Prostate gland (tissue), 2 donors: ENCODE measurements at regions not wholly inside any gene's neighbourhood (a gene's known extent, or its start where the extent isn't known, plus 50 kb on each side); places are given as distances from the start of the nearest gene placed in this dataset.

Experiments
- CTCF ChIP-seq, 4 experiments: fragments of 200-600 bp in 2 of 4; fragments of 450-650 bp in 2 of 4; sonication (generic) in 2 of 4; IDR thresholded peaks; 1 replicate in 3 of 4; 2 replicates in 1 of 4; pipeline ENCODE4 v1.5.1; 2016 to 2019; ENCODE audit warnings: antibody characterized with exemption in 4 of 4, mild to moderate bottlenecking in 2 of 4, moderate library complexity in 2 of 4
- POLR2A ChIP-seq: fragments of 450-650 bp; IDR thresholded peaks from one replicate; pipeline ENCODE4 v1.6.1; 2016; ENCODE audit warnings: antibody characterized with exemption, mild to moderate bottlenecking

DNA sequence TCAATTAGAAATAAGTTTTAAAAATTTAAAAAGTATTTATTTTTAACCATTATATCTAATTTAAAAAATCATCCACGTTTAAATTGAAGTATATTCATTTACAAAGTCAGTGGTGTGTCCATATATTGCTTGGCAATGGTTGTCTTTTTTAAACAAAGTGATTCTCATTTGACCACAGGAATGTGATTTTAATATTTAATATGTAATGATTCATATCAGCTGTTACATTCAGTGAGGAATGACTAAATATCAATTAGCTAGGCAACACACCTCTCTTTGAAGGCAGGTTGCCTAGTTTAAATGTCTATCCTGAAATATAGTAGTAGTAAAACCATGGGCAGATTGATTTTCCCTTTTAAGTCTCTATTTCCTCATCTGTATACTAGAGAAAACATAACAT lies 392.2 kb upstream of the CCDC179 start:
- no peak for TF ChIP-seq CTCF (IDR thresholded peaks at IDR 0.05)
- TF ChIP-seq POLR2A = no peak
